Breast epithelium (tissue), 3 donors: ENCODE measurements at regions not wholly inside any gene's neighbourhood (a gene's known extent, or its start where the extent isn't known, plus 50 kb on each side); places are given as distances from the start of the nearest gene placed in this dataset.

Experiments
- CTCF ChIP-seq, 3 donors: fragments of 450-650 bp; IDR thresholded peaks; one replicate each; pipeline ENCODE4 v1.5.1; 2016 to 2017; ENCODE audit warnings: antibody characterized with exemption in 3 of 3, mild to moderate bottlenecking in 3 of 3, moderate library complexity in 3 of 3
- POLR2A ChIP-seq: fragments of 450-650 bp; IDR thresholded peaks from one replicate; pipeline ENCODE4 v1.6.1; 2016; ENCODE audit warnings: antibody characterized with exemption, mild to moderate bottlenecking, moderate library complexity

DNA sequence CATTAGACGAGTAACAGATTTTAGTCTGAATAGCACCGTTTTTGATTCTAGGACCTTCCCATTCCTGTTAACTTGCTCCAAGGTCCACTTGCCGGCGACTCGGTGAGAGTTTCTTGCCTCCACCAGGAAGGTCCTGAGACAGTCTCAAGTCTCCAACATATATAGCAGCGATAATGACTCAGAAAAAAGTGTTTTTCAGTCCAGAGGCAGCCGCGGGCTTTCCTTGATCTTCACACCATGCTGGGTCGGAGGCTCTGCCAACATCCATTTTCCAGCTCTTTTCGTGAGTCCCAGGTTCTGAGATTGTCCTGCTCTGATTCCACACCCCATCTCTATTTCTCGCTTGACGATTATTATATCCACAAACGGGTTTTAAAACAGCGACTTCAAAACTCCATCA lies 170.5 kb downstream of the GPX5 start:
- TF ChIP-seq CTCF (IDR thresholded peaks at IDR 0.05) (no peak), POLR2A (no peak)
